ENCODE measurements at regions not wholly inside any gene's neighbourhood (a gene's known extent, or its start where the extent isn't known, plus 50 kb on each side); places are given as distances from the start of the nearest gene placed in this dataset.
"Not testable (repeated sequence)": the region's sequence is repeated elsewhere in the genome, so short reads cannot be mapped to it uniquely, and the experiment has no call there.

DNA sequence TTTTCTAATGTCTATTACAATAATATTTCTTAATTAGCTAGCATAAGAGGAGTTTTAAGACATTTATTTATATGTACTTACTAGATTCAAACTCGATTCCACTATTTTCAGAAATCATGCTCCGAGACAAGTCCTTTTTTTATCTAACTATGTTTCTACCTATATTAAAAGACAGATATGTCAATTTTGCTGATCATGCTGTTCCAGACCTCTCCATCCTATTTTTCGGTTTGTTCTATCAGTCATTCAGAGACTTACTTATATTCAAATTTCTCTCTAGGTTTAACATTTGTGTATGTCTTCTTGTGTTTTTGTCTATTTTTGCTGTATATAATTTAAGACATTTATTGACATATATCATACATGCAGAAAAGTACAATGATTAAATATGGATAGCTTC is 635.5 kb downstream of the ZNF716 start:
- not testable (repeated sequence) for H3K27me3 Mint-ChIP-seq (ENCODE audit: low read depth, poor library complexity); H3K27ac Mint-ChIP-seq; H3K36me3 Mint-ChIP-seq (ENCODE audit: low read depth); H3K4me3 Mint-ChIP-seq; DNase-seq; H3K4me1 Mint-ChIP-seq
- H3K9me3 Mint-ChIP-seq = peaks cover 61% of the 10 kb centered on the region

DNA sequence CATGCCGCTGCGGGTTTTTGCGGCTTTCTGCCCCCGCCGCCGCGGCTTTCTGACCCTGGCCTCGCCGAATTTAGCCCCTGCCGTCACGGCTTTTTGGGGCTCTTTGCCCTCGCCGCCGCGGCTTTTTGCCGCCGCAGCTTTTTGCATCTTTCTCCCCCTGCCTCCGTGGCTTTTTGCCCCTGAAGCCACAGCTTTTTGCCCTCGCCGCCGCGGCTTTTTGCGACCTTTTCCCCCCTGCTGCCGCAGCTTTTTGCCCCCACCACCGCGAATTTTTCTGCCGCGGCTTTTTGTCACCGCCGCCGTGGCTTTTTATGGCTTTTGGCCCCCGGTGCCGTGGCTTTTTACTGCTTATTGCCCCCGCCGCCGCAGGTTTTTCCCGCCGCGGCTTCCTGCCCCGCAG is 636.5 kb downstream of the ZNF716 start:
- Mint-ChIP-seq H3K27ac (no peak overlapping the region), H3K27me3 (ENCODE audit: low read depth, poor library complexity) (no peaks in the 10 kb centered on the region), H3K4me1 (no peaks in the 10 kb centered on the region), H3K9me3 (peaks cover 70% of the 10 kb centered on the region), H3K4me3 (no peak overlapping the region), H3K36me3 (ENCODE audit: low read depth) (peaks cover 7% of the 10 kb centered on the region)
- no peak for DNase-seq
- TF ChIP-seq, protein P1, sequence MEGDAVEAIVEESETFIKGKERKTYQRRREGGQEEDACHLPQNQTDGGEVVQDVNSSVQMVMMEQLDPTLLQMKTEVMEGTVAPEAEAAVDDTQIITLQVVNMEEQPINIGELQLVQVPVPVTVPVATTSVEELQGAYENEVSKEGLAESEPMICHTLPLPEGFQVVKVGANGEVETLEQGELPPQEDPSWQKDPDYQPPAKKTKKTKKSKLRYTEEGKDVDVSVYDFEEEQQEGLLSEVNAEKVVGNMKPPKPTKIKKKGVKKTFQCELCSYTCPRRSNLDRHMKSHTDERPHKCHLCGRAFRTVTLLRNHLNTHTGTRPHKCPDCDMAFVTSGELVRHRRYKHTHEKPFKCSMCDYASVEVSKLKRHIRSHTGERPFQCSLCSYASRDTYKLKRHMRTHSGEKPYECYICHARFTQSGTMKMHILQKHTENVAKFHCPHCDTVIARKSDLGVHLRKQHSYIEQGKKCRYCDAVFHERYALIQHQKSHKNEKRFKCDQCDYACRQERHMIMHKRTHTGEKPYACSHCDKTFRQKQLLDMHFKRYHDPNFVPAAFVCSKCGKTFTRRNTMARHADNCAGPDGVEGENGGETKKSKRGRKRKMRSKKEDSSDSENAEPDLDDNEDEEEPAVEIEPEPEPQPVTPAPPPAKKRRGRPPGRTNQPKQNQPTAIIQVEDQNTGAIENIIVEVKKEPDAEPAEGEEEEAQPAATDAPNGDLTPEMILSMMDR (IDR thresholded peaks at IDR 0.05) = no peak

DNA sequence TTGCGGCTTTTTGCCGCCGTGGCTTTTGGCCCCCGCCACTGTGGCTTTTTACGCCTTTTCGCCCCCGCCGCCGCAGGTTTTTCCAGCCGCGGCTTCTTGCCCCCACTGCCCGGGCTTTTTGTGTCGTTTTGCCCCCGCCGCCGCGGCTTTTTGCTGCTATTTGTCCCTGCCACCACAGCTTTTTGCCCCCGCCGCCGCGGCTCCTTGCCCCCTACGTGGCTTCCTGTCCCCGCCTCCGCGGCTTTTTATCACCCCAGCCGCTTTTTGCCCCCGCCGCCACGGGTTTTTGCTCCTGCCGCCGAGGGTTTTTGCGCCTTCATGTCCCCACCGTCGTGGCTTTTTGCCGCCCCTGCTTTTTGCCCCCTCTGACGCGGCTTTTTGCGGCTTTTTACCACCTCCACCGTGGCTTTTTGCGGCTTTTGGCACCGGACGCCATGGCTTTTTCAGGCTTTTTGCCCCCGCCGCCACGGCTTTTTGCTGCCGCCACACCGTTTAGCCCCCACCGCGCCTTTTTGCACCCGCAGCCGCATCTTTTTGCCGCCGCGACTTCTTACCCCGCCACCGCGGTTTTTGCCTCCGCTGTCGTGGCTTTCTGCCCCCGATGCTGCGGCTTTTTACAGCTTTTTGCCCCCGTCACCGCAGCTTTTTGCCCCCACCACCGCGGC is 637.0 kb downstream of the ZNF716 start:
- no peak for DNase-seq
- H3K4me1 Mint-ChIP-seq = no peaks in the 10 kb centered on the region
- peaks cover 71% of the 10 kb centered on the region for H3K9me3 Mint-ChIP-seq

DNA sequence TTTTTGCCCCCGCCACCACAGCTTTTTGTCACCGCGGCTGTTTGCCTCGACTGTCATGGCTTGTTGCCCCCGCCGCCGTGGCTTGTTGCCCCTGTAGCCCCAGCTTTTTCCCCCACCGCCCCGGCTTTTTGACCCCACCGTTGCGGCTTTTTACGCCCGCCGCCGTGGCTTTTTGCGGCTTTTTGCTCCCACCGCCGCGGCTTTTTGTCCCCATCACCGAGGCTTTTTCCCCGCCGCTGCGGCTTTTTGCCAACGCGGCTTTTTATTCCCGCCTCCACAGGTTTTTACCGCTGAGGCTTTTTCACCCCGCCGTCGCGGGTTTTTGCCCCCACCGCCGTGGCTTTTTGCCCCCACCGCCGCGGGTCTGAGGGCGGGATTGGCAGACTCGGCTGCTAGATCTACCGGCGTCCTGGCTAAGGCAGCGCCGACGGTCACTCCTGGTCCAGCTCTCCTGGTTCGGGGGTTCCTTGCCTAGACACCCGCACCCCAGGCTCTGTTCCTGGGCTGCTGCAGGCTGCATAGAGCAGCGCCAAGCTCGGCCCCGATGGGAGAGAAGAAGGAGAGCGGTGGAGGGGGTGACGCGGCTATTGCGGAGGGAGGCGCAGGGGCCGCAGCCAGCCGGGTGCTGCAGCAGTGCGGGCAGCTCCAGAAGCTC is 637.7 kb downstream of the ZNF716 start:
- Mint-ChIP-seq H3K4me1 (no peaks in the 10 kb centered on the region), H3K36me3 (ENCODE audit: low read depth) (peaks cover 7% of the 10 kb centered on the region), H3K9me3 (peaks cover 71% of the 10 kb centered on the region), H3K27ac (no peak overlapping the region), H3K4me3 (no peak overlapping the region), H3K27me3 (ENCODE audit: low read depth, poor library complexity) (no peaks in the 10 kb centered on the region)
- DNase-seq = no peak
- TF ChIP-seq, protein P1 (IDR thresholded peaks at IDR 0.05) = no peak

More for the DNA sequence above, 637.0 kb downstream of the ZNF716 start:
- Mint-ChIP-seq H3K27ac (no peak overlapping the region), H3K4me3 (no peak overlapping the region), H3K36me3 (ENCODE audit: low read depth) (peaks cover 7% of the 10 kb centered on the region), H3K27me3 (ENCODE audit: low read depth, poor library complexity) (no peaks in the 10 kb centered on the region)
- TF ChIP-seq, protein P1 (IDR thresholded peaks at IDR 0.05) = no peak

DNA sequence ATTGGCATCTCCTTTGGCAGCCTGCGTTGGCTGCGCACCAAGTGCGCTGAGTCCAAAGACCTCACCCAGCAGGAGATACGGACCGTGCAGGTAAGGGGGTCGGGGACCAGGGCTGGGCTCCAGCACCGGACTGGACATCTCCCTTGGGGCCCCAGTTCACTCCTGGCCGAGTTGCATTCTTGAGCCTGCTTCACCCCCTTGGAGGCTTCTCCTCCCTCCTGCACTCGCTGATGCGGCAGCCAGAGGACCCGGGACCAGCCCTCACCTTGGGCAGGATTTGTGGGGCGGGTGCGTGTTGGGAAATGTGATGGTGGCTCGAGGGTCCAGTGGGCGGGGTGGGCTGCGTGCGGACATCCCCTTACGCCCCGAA is 638.2 kb downstream of the ZNF716 start:
- not testable (repeated sequence) for H3K4me3 Mint-ChIP-seq; H3K4me1 Mint-ChIP-seq; DNase-seq; H3K27me3 Mint-ChIP-seq (ENCODE audit: low read depth, poor library complexity); H3K36me3 Mint-ChIP-seq (ENCODE audit: low read depth); H3K27ac Mint-ChIP-seq
- peaks cover 72% of the 10 kb centered on the region for H3K9me3 Mint-ChIP-seq

DNA sequence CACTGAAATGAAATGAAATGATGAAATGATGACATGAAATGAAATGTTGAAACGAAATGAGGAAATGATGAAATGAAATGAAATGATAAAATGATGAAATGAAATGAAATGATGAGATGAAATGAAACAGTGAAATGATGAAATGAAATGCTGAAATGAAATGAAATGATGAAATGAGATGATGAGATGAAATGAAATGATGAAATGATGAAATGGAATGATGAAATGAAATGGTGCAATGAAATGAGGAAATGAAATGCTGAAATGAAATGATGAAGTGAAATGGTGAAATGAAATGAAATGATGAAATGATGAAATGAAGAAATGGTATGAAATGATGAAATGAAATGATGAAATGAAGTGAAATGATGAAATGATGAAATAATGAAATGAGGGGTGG is 641.1 kb downstream of the ZNF716 start:
- H3K4me1 Mint-ChIP-seq; H3K36me3 Mint-ChIP-seq (ENCODE audit: low read depth); H3K4me3 Mint-ChIP-seq; H3K27me3 Mint-ChIP-seq (ENCODE audit: low read depth, poor library complexity); DNase-seq; H3K27ac Mint-ChIP-seq: not testable (repeated sequence)
- peaks cover 74% of the 10 kb centered on the region for H3K9me3 Mint-ChIP-seq

Data from nephron progenitor cell (in vitro differentiated cells).